ENCODE measurements at regions not wholly inside any gene's neighbourhood (a gene's known extent, or its start where the extent isn't known, plus 50 kb on each side); places are given as distances from the start of the nearest gene placed in this dataset.
"Not testable (repeated sequence)": the region's sequence is repeated elsewhere in the genome, so short reads cannot be mapped to it uniquely, and the experiment has no call there.

DNA sequence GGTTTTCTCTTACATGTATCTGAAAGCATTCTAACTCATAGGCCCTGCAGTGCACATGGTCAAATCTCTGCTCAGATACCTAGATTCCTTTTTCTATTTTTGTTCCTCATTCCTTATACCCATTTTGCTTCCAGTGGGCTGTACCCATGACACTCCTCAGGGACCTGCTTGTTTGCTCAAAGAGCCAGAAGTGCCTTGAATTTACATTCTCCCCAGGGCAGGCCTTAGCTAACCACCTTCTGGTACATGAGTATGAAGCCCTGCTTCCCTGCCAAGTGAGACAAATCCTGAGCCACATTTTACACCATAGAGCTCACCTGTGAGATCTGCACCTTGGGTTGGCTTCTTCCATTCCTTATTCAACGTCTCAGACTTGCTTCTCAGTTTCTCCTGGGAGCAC lies 326.6 kb upstream of the SASH1 start:
- Histone ChIP-seq H3K36me3 (ENCODE audit: insufficient read depth in 1 of 2, low read depth in 1 of 2) (no peaks in the 10 kb centered on the region), H3K27ac (no peak overlapping the region), H3K4me3 (no peak overlapping the region), H3K27me3 (ENCODE audit: insufficient read depth in 3 of 3, low read length in 2 of 3) (peaks cover 0 to 3% (median 0%) of the 10 kb centered on the region in 3 donors), H3K9me3 (no peaks in the 10 kb centered on the region), H3K4me1 (no peaks in the 10 kb centered on the region)
- ATAC-seq (no peak), DNase-seq (no peak)
- TF ChIP-seq, protein P1, sequence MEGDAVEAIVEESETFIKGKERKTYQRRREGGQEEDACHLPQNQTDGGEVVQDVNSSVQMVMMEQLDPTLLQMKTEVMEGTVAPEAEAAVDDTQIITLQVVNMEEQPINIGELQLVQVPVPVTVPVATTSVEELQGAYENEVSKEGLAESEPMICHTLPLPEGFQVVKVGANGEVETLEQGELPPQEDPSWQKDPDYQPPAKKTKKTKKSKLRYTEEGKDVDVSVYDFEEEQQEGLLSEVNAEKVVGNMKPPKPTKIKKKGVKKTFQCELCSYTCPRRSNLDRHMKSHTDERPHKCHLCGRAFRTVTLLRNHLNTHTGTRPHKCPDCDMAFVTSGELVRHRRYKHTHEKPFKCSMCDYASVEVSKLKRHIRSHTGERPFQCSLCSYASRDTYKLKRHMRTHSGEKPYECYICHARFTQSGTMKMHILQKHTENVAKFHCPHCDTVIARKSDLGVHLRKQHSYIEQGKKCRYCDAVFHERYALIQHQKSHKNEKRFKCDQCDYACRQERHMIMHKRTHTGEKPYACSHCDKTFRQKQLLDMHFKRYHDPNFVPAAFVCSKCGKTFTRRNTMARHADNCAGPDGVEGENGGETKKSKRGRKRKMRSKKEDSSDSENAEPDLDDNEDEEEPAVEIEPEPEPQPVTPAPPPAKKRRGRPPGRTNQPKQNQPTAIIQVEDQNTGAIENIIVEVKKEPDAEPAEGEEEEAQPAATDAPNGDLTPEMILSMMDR (IDR thresholded peaks at IDR 0.05) = no peak
- intact Hi-C loops (cut with DNase I) = no loop called here
- 50 to 79% (median 77%) methylated on average over 1 of the region's 1 CpG for WGBS, 3 donors

DNA sequence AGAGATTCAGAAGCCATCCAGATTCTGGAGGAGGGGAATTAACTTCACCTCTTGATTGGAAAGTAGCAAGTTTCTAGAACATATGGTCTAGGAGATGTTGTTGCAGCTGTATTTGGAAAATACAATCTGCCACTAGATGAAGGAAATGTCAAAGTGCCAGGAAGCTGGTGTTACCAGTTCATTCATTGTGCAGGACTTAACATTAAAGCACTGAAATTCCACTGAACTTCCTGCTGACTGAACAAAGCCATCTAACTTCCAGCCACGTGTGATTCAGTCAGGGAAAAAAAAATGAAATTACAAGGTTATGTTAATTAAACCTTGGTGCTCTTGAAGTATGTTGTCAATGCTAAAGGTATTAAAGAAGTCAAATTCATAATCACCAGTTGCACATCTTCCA lies 321.5 kb upstream of the SASH1 start:
- Histone ChIP-seq H3K4me3 (no peak overlapping the region), H3K27ac (no peak overlapping the region), H3K9me3 (no peaks in the 10 kb centered on the region), H3K36me3 (ENCODE audit: insufficient read depth in 1 of 2, low read depth in 1 of 2) (no peaks in the 10 kb centered on the region), H3K27me3 (ENCODE audit: insufficient read depth in 3 of 3, low read length in 2 of 3) (no peaks in the 10 kb centered on the region), H3K4me1 (no peaks in the 10 kb centered on the region)
- intact Hi-C loops (cut with DNase I) = no loop called here
- TF ChIP-seq, protein P1 (IDR thresholded peaks at IDR 0.05) = no peak
- 7 to 13% (median 9%) methylated on average over 1 of the region's 1 CpG for WGBS, 3 donors
- DNase-seq = no peak
- ATAC-seq = no peak

DNA sequence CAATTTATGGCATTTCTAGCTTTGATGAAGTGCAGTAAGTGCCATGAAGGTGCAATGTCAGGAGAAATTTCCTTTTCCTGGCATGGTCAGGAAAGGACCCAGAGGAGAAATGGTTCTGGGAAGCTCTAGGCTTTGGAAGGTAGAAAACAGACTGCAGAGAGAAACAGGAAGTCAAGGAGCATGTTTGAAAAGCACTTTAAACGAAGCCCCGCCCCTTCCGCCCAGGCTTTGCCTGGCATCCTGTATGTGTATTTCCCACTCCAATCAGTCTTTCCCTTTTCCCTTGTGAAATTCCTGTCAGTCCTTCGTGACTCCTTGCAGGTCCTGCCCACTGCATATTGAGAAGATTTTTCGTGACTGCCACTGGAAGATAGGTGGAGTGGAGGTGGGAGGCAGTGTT lies 320.9 kb upstream of the SASH1 start:
- Histone ChIP-seq H3K27ac (no peak overlapping the region), H3K4me1 (no peaks in the 10 kb centered on the region), H3K9me3 (no peaks in the 10 kb centered on the region), H3K27me3 (ENCODE audit: insufficient read depth in 3 of 3, low read length in 2 of 3) (no peaks in the 10 kb centered on the region), H3K36me3 (ENCODE audit: insufficient read depth in 1 of 2, low read depth in 1 of 2) (no peaks in the 10 kb centered on the region), H3K4me3 (no peak overlapping the region)
- no peak for DNase-seq
- TF ChIP-seq, protein P1 (IDR thresholded peaks at IDR 0.05) = no peak
- ATAC-seq = no peak
- 52 to 56% (median 52%) methylated on average over 5 of the region's 5 CpGs for whole genome bisulfite sequencing, 3 donors
- intact Hi-C loops (cut with DNase I) = no loop called here

DNA sequence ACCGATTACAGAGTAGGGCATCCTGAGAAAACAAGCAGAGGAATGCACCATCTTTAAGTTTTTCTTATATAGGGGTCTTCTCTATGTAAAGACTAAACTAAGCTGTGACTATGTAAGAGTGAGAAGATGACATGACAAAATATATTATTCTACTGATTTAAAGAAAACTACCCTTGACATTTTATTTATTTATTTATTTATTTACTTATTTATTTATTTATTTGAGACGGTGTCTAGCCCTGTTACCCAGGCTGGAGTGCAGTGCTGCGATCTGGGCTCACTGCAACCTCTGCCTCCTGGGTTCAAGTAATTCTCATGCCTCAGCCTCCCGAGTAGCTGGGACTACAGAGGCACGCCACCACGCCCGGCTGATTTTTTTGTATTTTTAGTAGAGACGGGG lies 320.4 kb upstream of the SASH1 start:
- H3K27me3 ChIP-seq (ENCODE audit: insufficient read depth in 3 of 3, low read length in 2 of 3); H3K9me3 ChIP-seq; ATAC-seq; H3K4me1 ChIP-seq; intact Hi-C loops (cut with DNase I); H3K4me3 ChIP-seq; DNase-seq; H3K36me3 ChIP-seq (ENCODE audit: insufficient read depth in 1 of 2, low read depth in 1 of 2); H3K27ac ChIP-seq: not testable (repeated sequence)
- WGBS, 3 donors = 93 to 95% (median 94%) methylated on average over 8 of the region's 8 CpGs

DNA sequence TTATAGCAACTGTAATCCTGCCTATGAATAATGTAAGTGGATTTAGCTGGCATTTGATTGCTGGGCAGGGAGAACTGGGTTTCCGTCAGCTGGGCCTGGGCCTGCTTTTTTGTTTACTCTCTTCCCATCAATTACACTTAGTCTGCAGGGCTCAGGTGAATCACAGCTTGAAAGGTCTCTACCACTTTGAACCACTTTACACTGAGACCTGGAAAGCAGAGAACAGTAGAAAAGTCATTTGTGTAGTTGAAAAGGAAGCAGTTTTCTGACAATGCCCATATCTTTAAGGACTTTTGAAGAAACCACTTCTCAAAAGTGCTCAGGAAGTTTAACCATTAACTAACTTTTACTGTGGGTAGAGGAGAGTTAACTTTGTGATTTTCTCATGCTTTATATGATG lies 315.4 kb upstream of the SASH1 start:
- TF ChIP-seq, protein P1 (IDR thresholded peaks at IDR 0.05) = no peak
- Histone ChIP-seq H3K4me3 (no peak overlapping the region), H3K4me1 (no peaks in the 10 kb centered on the region), H3K27me3 (ENCODE audit: insufficient read depth in 3 of 3, low read length in 2 of 3) (no peaks in the 10 kb centered on the region), H3K36me3 (ENCODE audit: insufficient read depth in 1 of 2, low read depth in 1 of 2) (no peaks in the 10 kb centered on the region), H3K27ac (no peak overlapping the region), H3K9me3 (no peaks in the 10 kb centered on the region)
- no peak for ATAC-seq
- no peak for DNase-seq
- WGBS, 3 donors = 29 to 53% (median 51%) methylated on average over 1 of the region's 1 CpG
- intact Hi-C loops (cut with DNase I) = no loop called here
